HEK293 (cell line): ENCODE measurements at regions not wholly inside any gene's neighbourhood (a gene's known extent, or its start where the extent isn't known, plus 50 kb on each side); places are given as distances from the start of the nearest gene placed in this dataset.

ENCODE experiments used
- CTCF ChIA-PET: fragments of 350-600 bp; formaldehyde crosslinking; extraction: SDS; loops from one replicate; lab custom pipeline; 2021; ENCODE audit warnings: antibody characterized with exemption; lab: Yijun Ruan, JAX
- POLR2A ChIA-PET: fragments of 300-600 bp; formaldehyde crosslinking; extraction: SDS; loops from one replicate; lab custom pipeline; 2020; ENCODE audit warnings: antibody characterized with exemption, inconsistent platforms; lab: Yijun Ruan, JAX
- H3K27ac ChIP-seq: fragments of 200-500 bp; sonication (Bioruptor generic); 2 replicates; pipeline ENCODE4 v1.5.1; 2014; ENCODE audit warnings: low read depth, low read length, control low read depth, inconsistent platforms; ENCODE audit errors: extremely low read depth
- H3K36me3 ChIP-seq, 2 experiments: fragments of 200-500 bp in 1 of 2; sonication (Bioruptor generic) in 1 of 2; 1 replicate in 1 of 2; 2 replicates in 1 of 2; pipeline ENCODE4 v1.5.1; 2014 to 2017; ENCODE audit warnings: inconsistent platforms in 2 of 2, low read length in 2 of 2; ENCODE audit not compliant: control insufficient read depth in 2 of 2, insufficient read depth in 1 of 2
- H3K4me1 ChIP-seq: fragments of 200-500 bp; sonication (Bioruptor generic); 2 replicates; pipeline ENCODE4 v1.5.1; 2014; ENCODE audit warnings: mild to moderate bottlenecking, low read length, inconsistent platforms; ENCODE audit not compliant: control insufficient read depth, insufficient read depth
- H3K4me3 ChIP-seq: 2 replicates; pipeline ENCODE4 v1.5.1; 2011; ENCODE audit warnings: low read depth, mild to moderate bottlenecking, control low read depth, low read length, moderate library complexity
- H3K9me3 ChIP-seq: fragments of 200-500 bp; sonication (Bioruptor generic); 2 replicates; pipeline ENCODE4 v1.5.1; 2014; ENCODE audit warnings: low read depth, low read length, inconsistent platforms; ENCODE audit not compliant: control insufficient read depth, insufficient read depth
- GLI4 ChIP-seq: fragments of 450-650 bp; formaldehyde crosslinking; IDR thresholded peaks from 2 replicates; pipeline ENCODE4 v1.5.1; 2016; ENCODE audit warnings: missing biosample characterization, missing genetic modification characterization
- IKZF3 ChIP-seq: fragments of 450-650 bp; IDR thresholded peaks from 2 replicates; pipeline ENCODE4 v1.5.0; 2018; ENCODE audit warnings: missing biosample characterization, mild to moderate bottlenecking, missing genetic modification characterization, moderate library complexity
- KLF7 ChIP-seq: fragments of 450-650 bp; formaldehyde crosslinking; IDR thresholded peaks from 2 replicates; pipeline ENCODE4 v1.5.1; 2016; ENCODE audit warnings: missing biosample characterization, missing genetic modification characterization, borderline replicate concordance
- KLF9 ChIP-seq: fragments of 450-650 bp; formaldehyde crosslinking; IDR thresholded peaks from 2 replicates; pipeline ENCODE4 v1.5.1; 2016; ENCODE audit warnings: missing biosample characterization, missing genetic modification characterization, low read depth
- MZF1 ChIP-seq: fragments of 450-650 bp; formaldehyde crosslinking; IDR thresholded peaks from 2 replicates; pipeline ENCODE4 v1.5.1; 2017; ENCODE audit warnings: missing biosample characterization, missing genetic modification characterization, borderline replicate concordance
- SALL2 ChIP-seq: fragments of 450-650 bp; formaldehyde crosslinking; IDR thresholded peaks from 2 replicates; pipeline ENCODE4 v1.5.0; 2017; ENCODE audit warnings: missing biosample characterization, mild to moderate bottlenecking, missing genetic modification characterization, borderline replicate concordance
- SETDB1 ChIP-seq: IDR thresholded peaks from one replicate; pipeline ENCODE4 v1.6.1; 2017; ENCODE audit warnings: mild to moderate bottlenecking, low read length, moderate library complexity, mixed read lengths; ENCODE audit not compliant: insufficient read length
- SP2 ChIP-seq: fragments of 450-650 bp; formaldehyde crosslinking; IDR thresholded peaks from 2 replicates; pipeline ENCODE4 v1.5.1; 2016; ENCODE audit warnings: missing biosample characterization, missing genetic modification characterization
- SP7 ChIP-seq: fragments of 450-650 bp; formaldehyde crosslinking; IDR thresholded peaks from 2 replicates; pipeline ENCODE4 v1.5.1; 2016; ENCODE audit warnings: missing biosample characterization, missing genetic modification characterization
- ZFHX2 ChIP-seq: fragments of 450-650 bp; formaldehyde crosslinking; conservative IDR thresholded peaks from 2 replicates; pipeline ENCODE4 v1.5.1; 2016; ENCODE audit warnings: missing biosample characterization, missing genetic modification characterization
- ZNF174 ChIP-seq: fragments of 450-650 bp; formaldehyde crosslinking; IDR thresholded peaks from 2 replicates; pipeline ENCODE4 v1.5.0; 2017; ENCODE audit warnings: missing biosample characterization, mild to moderate bottlenecking, missing genetic modification characterization
- ZNF223 ChIP-seq: fragments of 450-650 bp; formaldehyde crosslinking; IDR thresholded peaks from 2 replicates; pipeline ENCODE4 v1.5.1; 2016; ENCODE audit warnings: missing biosample characterization, missing genetic modification characterization
- ZNF23 ChIP-seq: fragments of 450-650 bp; formaldehyde crosslinking; IDR thresholded peaks from 2 replicates; pipeline ENCODE4 v1.5.1; 2016; ENCODE audit warnings: missing biosample characterization, missing genetic modification characterization, borderline replicate concordance
- ZNF274 ChIP-seq, 2 experiments: fragments of 200-500 bp in 1 of 2; fragments of 450-650 bp in 1 of 2; sonication (Bioruptor generic) in 1 of 2; formaldehyde crosslinking in 1 of 2; IDR thresholded peaks; 2 replicates each; pipeline versions ENCODE4 v1.5.1 to v1.6.1; 2014 to 2016; ENCODE audit warnings: borderline replicate concordance in 1 of 2, inconsistent platforms in 1 of 2, low read length in 1 of 2, missing biosample characterization in 1 of 2, missing genetic modification characterization in 1 of 2
- ZNF837 ChIP-seq: fragments of 450-650 bp; formaldehyde crosslinking; IDR thresholded peaks from 2 replicates; pipeline ENCODE4 v1.5.1; 2016; ENCODE audit warnings: missing biosample characterization, missing genetic modification characterization
- ZNF843 ChIP-seq: fragments of 450-650 bp; formaldehyde crosslinking; IDR thresholded peaks from 2 replicates; pipeline ENCODE4 v1.5.1; 2016; ENCODE audit warnings: missing biosample characterization, missing genetic modification characterization
- ZXDB ChIP-seq: fragments of 450-650 bp; formaldehyde crosslinking; IDR thresholded peaks from 2 replicates; pipeline ENCODE4 v1.5.1; 2016; ENCODE audit warnings: missing biosample characterization, missing genetic modification characterization
- TF ChIP-seq, protein P1 (sequence below): fragments of 450-650 bp; formaldehyde crosslinking; conservative IDR thresholded peaks from 2 replicates; pipeline ENCODE4 v1.5.1; 2016; ENCODE audit warnings: low read depth, missing biosample characterization, missing genetic modification characterization
- TF ChIP-seq, protein P2 (sequence below): fragments of 450-650 bp; formaldehyde crosslinking; IDR thresholded peaks from 2 replicates; pipeline ENCODE4; 2016; ENCODE audit warnings: missing biosample characterization, missing genetic modification characterization
- TF ChIP-seq, protein P3 (sequence below): fragments of 450-650 bp; formaldehyde crosslinking; IDR thresholded peaks from 2 replicates; pipeline ENCODE4 v1.5.1; 2017; ENCODE audit warnings: missing biosample characterization, missing genetic modification characterization

DNA sequence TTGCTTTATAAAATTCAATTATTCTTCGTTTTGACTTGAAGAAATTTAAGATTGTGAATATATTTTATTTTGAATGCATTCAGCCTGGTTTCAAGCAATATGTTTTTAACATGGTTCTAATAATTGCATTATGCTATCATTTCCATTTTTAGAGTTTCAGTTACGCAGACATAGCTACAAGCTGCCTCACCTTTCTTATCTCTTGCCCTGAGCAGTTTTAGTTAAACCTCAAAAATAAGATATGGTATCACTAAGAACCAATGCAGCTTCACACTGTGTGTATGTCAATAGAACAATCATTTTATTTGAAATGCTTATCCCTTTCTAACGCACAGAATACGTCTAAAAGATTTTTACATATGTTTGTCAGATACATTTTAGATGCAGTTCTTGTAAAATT, 632.6 kb upstream of the KCND2 start:
- ChIA-PET POLR2A (no interaction called here), CTCF (no interaction called here)
- H3K27ac ChIP-seq = no peak overlapping the region
- TF ChIP-seq SETDB1 (no peak), ZNF837 (tag by site-specific recombination) (no peak), ZNF843 (tag by site-specific recombination) (no peak), ZNF274 (IDR thresholded peaks at IDR 0.05; ENCODE audit: low read length) (no peak), ZNF274 (tag by site-specific recombination; IDR thresholded peaks at IDR 0.05; ENCODE audit: borderline replicate concordance) (no peak), ZNF174 (no peak), ZNF23 (no peak), SALL2 (no peak), SP7 (tag by site-specific recombination) (no peak), ZFHX2 (no peak), ZNF223 (tag by site-specific recombination) (no peak), ZXDB (tag by site-specific recombination) (no peak), KLF9 (no peak), MZF1 (tag by site-specific recombination) (no peak)
- TF ChIP-seq, protein P1, sequence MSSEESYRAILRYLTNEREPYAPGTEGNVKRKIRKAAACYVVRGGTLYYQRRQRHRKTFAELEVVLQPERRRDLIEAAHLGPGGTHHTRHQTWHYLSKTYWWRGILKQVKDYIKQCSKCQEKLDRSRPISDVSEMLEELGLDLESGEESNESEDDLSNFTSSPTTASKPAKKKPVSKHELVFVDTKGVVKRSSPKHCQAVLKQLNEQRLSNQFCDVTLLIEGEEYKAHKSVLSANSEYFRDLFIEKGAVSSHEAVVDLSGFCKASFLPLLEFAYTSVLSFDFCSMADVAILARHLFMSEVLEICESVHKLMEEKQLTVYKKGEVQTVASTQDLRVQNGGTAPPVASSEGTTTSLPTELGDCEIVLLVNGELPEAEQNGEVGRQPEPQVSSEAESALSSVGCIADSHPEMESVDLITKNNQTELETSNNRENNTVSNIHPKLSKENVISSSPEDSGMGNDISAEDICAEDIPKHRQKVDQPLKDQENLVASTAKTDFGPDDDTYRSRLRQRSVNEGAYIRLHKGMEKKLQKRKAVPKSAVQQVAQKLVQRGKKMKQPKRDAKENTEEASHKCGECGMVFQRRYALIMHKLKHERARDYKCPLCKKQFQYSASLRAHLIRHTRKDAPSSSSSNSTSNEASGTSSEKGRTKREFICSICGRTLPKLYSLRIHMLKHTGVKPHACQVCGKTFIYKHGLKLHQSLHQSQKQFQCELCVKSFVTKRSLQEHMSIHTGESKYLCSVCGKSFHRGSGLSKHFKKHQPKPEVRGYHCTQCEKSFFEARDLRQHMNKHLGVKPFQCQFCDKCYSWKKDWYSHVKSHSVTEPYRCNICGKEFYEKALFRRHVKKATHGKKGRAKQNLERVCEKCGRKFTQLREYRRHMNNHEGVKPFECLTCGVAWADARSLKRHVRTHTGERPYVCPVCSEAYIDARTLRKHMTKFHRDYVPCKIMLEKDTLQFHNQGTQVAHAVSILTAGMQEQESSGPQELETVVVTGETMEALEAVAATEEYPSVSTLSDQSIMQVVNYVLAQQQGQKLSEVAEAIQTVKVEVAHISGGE = no peak
- TF ChIP-seq, protein P2, sequence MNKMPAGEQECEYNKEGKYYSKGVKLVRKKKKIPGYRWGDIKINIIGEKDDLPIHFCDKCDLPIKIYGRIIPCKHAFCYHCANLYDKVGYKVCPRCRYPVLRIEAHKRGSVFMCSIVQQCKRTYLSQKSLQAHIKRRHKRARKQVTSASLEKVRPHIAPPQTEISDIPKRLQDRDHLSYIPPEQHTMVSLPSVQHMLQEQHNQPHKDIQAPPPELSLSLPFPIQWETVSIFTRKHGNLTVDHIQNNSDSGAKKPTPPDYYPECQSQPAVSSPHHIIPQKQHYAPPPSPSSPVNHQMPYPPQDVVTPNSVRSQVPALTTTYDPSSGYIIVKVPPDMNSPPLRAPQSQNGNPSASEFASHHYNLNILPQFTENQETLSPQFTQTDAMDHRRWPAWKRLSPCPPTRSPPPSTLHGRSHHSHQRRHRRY (tag by site-specific recombination) = no peak
- H3K4me1 ChIP-seq = no peaks in the 10 kb centered on the region
- no peak overlapping the region for H3K4me3 ChIP-seq
- no peaks in the 10 kb centered on the region for H3K9me3 ChIP-seq
- no peaks in the 10 kb centered on the region for H3K36me3 ChIP-seq

DNA sequence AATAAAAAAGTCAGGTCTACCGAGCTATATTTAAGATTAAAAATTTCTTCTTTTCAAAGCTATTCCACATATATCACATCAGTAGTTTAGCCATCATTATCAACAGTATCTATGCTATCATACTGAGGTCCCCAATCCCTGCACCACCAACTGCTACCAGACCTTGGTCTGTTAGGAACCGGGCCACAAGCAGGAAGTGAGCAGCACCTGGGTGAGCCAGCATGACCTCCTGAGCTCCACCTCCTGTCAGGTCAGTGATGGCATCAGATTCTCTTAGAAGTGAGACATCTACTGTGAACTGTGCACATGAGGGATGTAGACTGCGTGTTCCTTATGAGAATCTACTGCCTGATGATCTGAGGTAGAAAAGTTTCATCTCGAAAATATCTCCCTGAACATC, 632.1 kb upstream of the KCND2 start:
- TF ChIP-seq, protein P3, sequence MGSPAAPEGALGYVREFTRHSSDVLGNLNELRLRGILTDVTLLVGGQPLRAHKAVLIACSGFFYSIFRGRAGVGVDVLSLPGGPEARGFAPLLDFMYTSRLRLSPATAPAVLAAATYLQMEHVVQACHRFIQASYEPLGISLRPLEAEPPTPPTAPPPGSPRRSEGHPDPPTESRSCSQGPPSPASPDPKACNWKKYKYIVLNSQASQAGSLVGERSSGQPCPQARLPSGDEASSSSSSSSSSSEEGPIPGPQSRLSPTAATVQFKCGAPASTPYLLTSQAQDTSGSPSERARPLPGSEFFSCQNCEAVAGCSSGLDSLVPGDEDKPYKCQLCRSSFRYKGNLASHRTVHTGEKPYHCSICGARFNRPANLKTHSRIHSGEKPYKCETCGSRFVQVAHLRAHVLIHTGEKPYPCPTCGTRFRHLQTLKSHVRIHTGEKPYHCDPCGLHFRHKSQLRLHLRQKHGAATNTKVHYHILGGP (tag by site-specific recombination) = no peak
- TF ChIP-seq GLI4 (no peak), KLF7 (no peak), IKZF3 (tag by site-specific recombination) (no peak), SP2 (no peak)
- ChIA-PET POLR2A (no interaction called here), CTCF (no interaction called here)
- no peaks in the 10 kb centered on the region for H3K36me3 ChIP-seq
- H3K4me3 ChIP-seq = no peak overlapping the region
- no peak overlapping the region for H3K27ac ChIP-seq
- no peaks in the 10 kb centered on the region for H3K9me3 ChIP-seq
- H3K4me1 ChIP-seq = no peaks in the 10 kb centered on the region
